ENCODE measurements at regions not wholly inside any gene's neighbourhood (a gene's known extent, or its start where the extent isn't known, plus 50 kb on each side); places are given as distances from the start of the nearest gene placed in this dataset.

- in situ Hi-C loops (cut with MboI) (no loop called here), intact Hi-C loops (cut with micrococcal nuclease; ENCODE audit: unreplicated experiment) (no loop called here)
- Histone ChIP-seq H3K9ac (ENCODE audit: control insufficient read depth, insufficient read depth, low read length) (no peak overlapping the region), H3K4me2 (ENCODE audit: control insufficient read depth, insufficient read depth) (no peak overlapping the region), H3K4me3 (no peak overlapping the region), H4K20me1 (ENCODE audit: control insufficient read depth, insufficient read depth) (no peaks in the 10 kb centered on the region), H3K9me3 (replicated peaks; ENCODE audit: control insufficient read depth, insufficient read depth, low read length) (no peaks in the 10 kb centered on the region; the same call in 2 of the 3 replicates), H3K4me1 (ENCODE audit: control insufficient read depth, insufficient read depth, low read length) (peaks cover 5% of the 10 kb centered on the region), H3K79me2 (ENCODE audit: control insufficient read depth, insufficient read depth, low read length) (no peaks in the 10 kb centered on the region), H3K27ac (ENCODE audit: control insufficient read depth, insufficient read depth) (no peak overlapping the region), H3K27me3 (replicated peaks in 1 of 2; ENCODE audit: control insufficient read depth in 2 of 2, insufficient read depth in 2 of 2, low read length in 1 of 2) (no peaks in the 10 kb centered on the region), H3K36me3 (ENCODE audit: control insufficient read depth in 2 of 2, insufficient read depth in 2 of 2, low read length in 1 of 2) (no peaks in the 10 kb centered on the region), H2AFZ (ENCODE audit: control insufficient read depth, low read depth, low read length) (no peak overlapping the region)
- ChIA-PET RAD21 (ENCODE audit: unreplicated experiment) (no interaction called here), CTCF (no interaction called here), POLR2A (no interaction called here), SMC1A (ENCODE audit: uncharacterized antibody, unreplicated experiment) (interaction anchor here (0.7 kb wide), 1 partner anchor 1596 kb away, joined by 3 read pairs; no protein-coding TSS in a partner anchor)
- ATAC-seq (no peak), FAIRE-seq (no peak), DNase-seq (ENCODE audit: low read depth, low spot score) (no peak)
- no peak for TF ChIP-seq USF1 (IDR thresholded peaks at IDR 0.05; ENCODE audit: borderline replicate concordance, extremely low read length, insufficient read depth, low read depth, low read length)
- no peak for TF ChIP-seq MEF2A (IDR thresholded peaks at IDR 0.05; ENCODE audit: insufficient read depth, low read depth, low read length)
- no peak for TF ChIP-seq ZNF24 (IDR thresholded peaks at IDR 0.05)
- TF ChIP-seq ZBTB4 (CRISPR knock-in tag; IDR thresholded peaks at IDR 0.05) = no peak
- TF ChIP-seq FOS (IDR thresholded peaks at IDR 0.05; ENCODE audit: borderline replicate concordance, extremely low read depth, insufficient read length) = no peak
- TF ChIP-seq E2F8 (IDR thresholded peaks at IDR 0.05; ENCODE audit: low read depth, partially characterized antibody) = no peak
- no peak for TF ChIP-seq MTA3 (IDR thresholded peaks at IDR 0.05; ENCODE audit: borderline replicate concordance, low read length)
- no peak for TF ChIP-seq NFYA (IDR thresholded peaks at IDR 0.05; ENCODE audit: borderline replicate concordance, low read depth, low read length)
- TF ChIP-seq KAT2A (conservative IDR thresholded peaks at IDR 0.05; ENCODE audit: control insufficient read depth, low read depth, low read length) = no peak
- TF ChIP-seq GATAD2B (conservative IDR thresholded peaks at IDR 0.05; ENCODE audit: low read depth) = no peak
- TF ChIP-seq ZNF687 (IDR thresholded peaks at IDR 0.05) = no peak
- no peak for TF ChIP-seq CBX3 (IDR thresholded peaks at IDR 0.05; ENCODE audit: borderline replicate concordance, low read depth)
- BruUV-seq (replicated peaks) = no TSS peak
Measured at GRCh38 chr3:34139566-34139965, 341.1 kb downstream of the PDCD6IP start.
